Keratinocyte (primary cell): ENCODE measurements at regions not wholly inside any gene's neighbourhood (a gene's known extent, or its start where the extent isn't known, plus 50 kb on each side); places are given as distances from the start of the nearest gene placed in this dataset.

ENCODE experiments used
- CTCF ChIP-seq, 3 experiments: IDR thresholded peaks in 1 of 3; conservative IDR thresholded peaks in 1 of 3; optimal IDR thresholded peaks in 1 of 3; 2 replicates in 2 of 3; 3 replicates in 1 of 3; pipeline versions ENCODE3 to v1.5.1; 2011; ENCODE audit warnings: low read length in 3 of 3, mild to moderate bottlenecking in 3 of 3, moderate library complexity in 2 of 3, control low read depth in 1 of 3, inconsistent platforms in 1 of 3; ENCODE audit not compliant: insufficient read depth in 2 of 3; ENCODE audit errors: extremely low read depth in 1 of 3
- EZH2 ChIP-seq: IDR thresholded peaks from one replicate; pipeline ENCODE4 v1.6.1; 2012; ENCODE audit warnings: inconsistent platforms, mild to moderate bottlenecking, low read length, moderate library complexity

- no peak for TF ChIP-seq EZH2
- TF ChIP-seq CTCF (optimal IDR thresholded peaks at IDR 0.05 in 1 of 3, IDR thresholded peaks at IDR 0.05 in 1 of 3, conservative IDR thresholded peaks at IDR 0.05 in 1 of 3; ENCODE audit: extremely low read depth in 1 of 3, insufficient read depth in 2 of 3, low read length in 3 of 3), result no peak
Measured at GRCh38 chr1:23615852-23616251, 56.6 kb upstream of the ID3 start.
